ENCODE measurements at regions not wholly inside any gene's neighbourhood (a gene's known extent, or its start where the extent isn't known, plus 50 kb on each side); places are given as distances from the start of the nearest gene placed in this dataset.
"Not testable (repeated sequence)": the region's sequence is repeated elsewhere in the genome, so short reads cannot be mapped to it uniquely, and the experiment has no call there.

DNA sequence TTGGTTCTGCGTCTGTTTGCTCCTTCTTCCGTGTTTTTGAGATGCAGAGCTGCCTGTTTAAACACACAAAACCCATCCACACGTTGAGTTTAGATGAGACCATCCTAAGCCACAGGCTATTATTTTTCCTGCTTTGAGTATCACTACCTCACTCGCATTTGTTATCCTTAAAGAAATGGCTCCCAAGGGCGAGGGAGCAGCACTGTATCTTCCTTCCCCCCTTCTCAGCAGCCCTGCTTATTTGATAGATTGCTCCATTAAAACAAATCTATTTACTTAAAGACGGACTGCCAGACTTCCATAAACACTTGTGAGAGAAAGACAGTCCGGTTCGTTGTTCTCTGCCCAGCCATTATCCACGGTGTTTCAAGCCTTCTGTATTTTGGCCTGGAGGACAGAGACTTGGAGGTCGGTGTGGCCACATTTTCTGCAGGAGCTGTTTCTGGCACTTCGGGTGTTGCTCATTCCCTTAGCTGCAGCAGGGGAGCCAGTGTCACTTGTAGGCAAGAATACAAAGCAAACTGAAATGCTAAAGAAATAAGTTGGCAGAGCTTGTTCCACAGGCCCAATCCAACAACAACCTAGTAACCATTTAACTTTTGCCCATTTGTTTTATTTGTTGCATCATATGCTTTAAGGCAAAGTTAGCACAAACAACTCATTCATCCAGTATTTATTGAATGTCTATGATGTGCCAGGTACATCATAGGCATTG, 275.4 kb downstream of the TTC6 start:
- Mint-ChIP-seq H3K4me3 (no peak overlapping the region), H3K4me1 (peaks cover 7% of the 10 kb centered on the region), H3K27me3 (ENCODE audit: insufficient read depth, low read depth) (peaks cover 3% of the 10 kb centered on the region), H3K9me3 (peaks cover 2% of the 10 kb centered on the region), H3K36me3 (no peaks in the 10 kb centered on the region), H3K27ac (no peak overlapping the region)
- no peaks in the 10 kb centered on the region for H3K9me3 ChIP-seq (ENCODE audit: low read depth)
- H3K27me3 ChIP-seq: no peaks in the 10 kb centered on the region
- DNase-seq (ENCODE audit: low spot score): peak; percentile 3
- no peak overlapping the region for H3K9ac ChIP-seq
- no peaks in the 10 kb centered on the region for H4K20me1 ChIP-seq (ENCODE audit: low read depth)
- H3K36me3 ChIP-seq: no peaks in the 10 kb centered on the region
- peak overlapping the region; percentile 60 for H2AFZ ChIP-seq (replicated peaks)
- no peaks in the 10 kb centered on the region for H3K79me2 ChIP-seq (ENCODE audit: low read depth)
- H3K4me3 ChIP-seq: no peak overlapping the region
- no peaks in the 10 kb centered on the region for H3F3A ChIP-seq (ENCODE audit: low read depth)
- peaks cover 15% of the 10 kb centered on the region for H3K4me1 ChIP-seq
- H3K27ac ChIP-seq: no peak overlapping the region
- no peak overlapping the region for H3K4me2 ChIP-seq
- no peak for TF ChIP-seq EZH2phosphoT487 (IDR thresholded peaks at IDR 0.05)
- no peak for TF ChIP-seq EZH2 (IDR thresholded peaks at IDR 0.05)
- TF ChIP-seq, protein P1, sequence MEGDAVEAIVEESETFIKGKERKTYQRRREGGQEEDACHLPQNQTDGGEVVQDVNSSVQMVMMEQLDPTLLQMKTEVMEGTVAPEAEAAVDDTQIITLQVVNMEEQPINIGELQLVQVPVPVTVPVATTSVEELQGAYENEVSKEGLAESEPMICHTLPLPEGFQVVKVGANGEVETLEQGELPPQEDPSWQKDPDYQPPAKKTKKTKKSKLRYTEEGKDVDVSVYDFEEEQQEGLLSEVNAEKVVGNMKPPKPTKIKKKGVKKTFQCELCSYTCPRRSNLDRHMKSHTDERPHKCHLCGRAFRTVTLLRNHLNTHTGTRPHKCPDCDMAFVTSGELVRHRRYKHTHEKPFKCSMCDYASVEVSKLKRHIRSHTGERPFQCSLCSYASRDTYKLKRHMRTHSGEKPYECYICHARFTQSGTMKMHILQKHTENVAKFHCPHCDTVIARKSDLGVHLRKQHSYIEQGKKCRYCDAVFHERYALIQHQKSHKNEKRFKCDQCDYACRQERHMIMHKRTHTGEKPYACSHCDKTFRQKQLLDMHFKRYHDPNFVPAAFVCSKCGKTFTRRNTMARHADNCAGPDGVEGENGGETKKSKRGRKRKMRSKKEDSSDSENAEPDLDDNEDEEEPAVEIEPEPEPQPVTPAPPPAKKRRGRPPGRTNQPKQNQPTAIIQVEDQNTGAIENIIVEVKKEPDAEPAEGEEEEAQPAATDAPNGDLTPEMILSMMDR (IDR thresholded peaks at IDR 0.05): no peak

DNA sequence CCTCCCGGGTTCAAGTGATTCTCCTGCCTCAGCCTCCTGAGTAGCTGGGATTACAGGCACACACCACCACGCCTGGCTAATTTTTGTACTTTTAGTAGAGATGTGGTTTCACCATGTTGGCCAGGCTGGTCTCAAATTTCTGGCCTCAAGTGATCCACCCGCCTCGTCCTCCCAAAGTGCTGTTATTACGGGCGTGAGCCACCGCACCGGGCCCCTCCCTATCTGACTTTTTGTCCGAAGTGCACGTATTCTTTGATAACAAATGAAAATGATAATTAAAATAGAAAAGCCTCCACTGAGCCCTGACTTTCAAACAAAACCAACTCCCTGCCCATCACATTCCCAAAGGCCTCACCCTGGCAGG, 278.6 kb downstream of the TTC6 start:
- not testable (repeated sequence) for H3K79me2 ChIP-seq (ENCODE audit: low read depth); H3K27ac Mint-ChIP-seq; H3K4me3 Mint-ChIP-seq; DNase-seq (ENCODE audit: low spot score); H3K4me1 Mint-ChIP-seq; H3K9ac ChIP-seq; H3K4me3 ChIP-seq; H3F3A ChIP-seq (ENCODE audit: low read depth); H3K36me3 Mint-ChIP-seq; H3K9me3 ChIP-seq (ENCODE audit: low read depth); H3K36me3 ChIP-seq; H3K27ac ChIP-seq; H3K9me3 Mint-ChIP-seq; H4K20me1 ChIP-seq (ENCODE audit: low read depth); H3K4me2 ChIP-seq; H3K27me3 Mint-ChIP-seq (ENCODE audit: insufficient read depth, low read depth); H3K27me3 ChIP-seq
- H2AFZ ChIP-seq (replicated peaks): peak overlapping the region; percentile 60
- H3K4me1 ChIP-seq: peaks cover 15% of the 10 kb centered on the region

DNA sequence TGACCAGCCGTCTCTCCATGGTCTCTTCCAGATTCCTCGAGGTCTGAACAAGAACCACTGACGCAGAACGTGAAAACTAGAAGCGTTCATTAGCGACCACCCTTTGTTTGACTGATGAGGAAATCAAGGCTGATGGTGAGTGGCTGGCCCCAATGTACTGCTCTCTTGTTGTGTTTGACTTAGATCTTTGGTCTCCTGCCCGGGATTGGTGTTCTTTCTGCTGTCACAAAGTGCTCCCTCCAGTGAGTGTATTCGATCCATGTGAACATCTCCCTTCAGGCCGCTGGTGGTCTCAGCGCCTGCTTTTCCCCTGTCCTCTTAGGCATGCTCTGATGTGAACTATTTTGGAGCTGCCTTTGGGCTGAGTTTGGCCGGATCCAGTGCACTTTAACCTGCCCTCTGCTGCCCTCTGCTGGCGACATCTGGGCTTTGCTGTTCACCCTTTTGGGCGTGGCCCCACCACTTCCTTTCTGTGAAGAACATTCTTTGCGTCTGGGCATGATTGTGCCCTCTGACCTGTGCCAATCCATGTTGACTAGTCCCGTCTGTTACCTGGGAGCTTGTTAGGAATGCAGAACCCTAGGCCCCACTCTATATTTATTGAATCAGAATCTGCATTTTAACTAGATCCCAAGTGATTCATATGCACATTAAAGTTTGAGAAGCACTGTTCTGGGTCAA, 279.1 kb downstream of the TTC6 start:
- Mint-ChIP-seq H3K27me3 (ENCODE audit: insufficient read depth, low read depth) (peaks cover 3% of the 10 kb centered on the region), H3K9me3 (peaks cover 2% of the 10 kb centered on the region), H3K4me3 (no peak overlapping the region), H3K36me3 (no peaks in the 10 kb centered on the region), H3K4me1 (peaks cover 7% of the 10 kb centered on the region), H3K27ac (no peak overlapping the region)
- no peak overlapping the region for H3K4me2 ChIP-seq
- no peaks in the 10 kb centered on the region for H3K36me3 ChIP-seq
- TF ChIP-seq EZH2phosphoT487 (IDR thresholded peaks at IDR 0.05) (no peak), EZH2 (IDR thresholded peaks at IDR 0.05) (peak; percentile 43)
- TF ChIP-seq, protein P1 (IDR thresholded peaks at IDR 0.05): peak; percentile 90
- DNase-seq (ENCODE audit: low spot score): peak; percentile 88
- no peaks in the 10 kb centered on the region for H3K79me2 ChIP-seq (ENCODE audit: low read depth)
- peak overlapping the region; percentile 60 for H2AFZ ChIP-seq (replicated peaks)
- no peak overlapping the region for H3K9ac ChIP-seq
- H4K20me1 ChIP-seq (ENCODE audit: low read depth): no peaks in the 10 kb centered on the region
- no peak overlapping the region for H3K4me3 ChIP-seq
- no peaks in the 10 kb centered on the region for H3K9me3 ChIP-seq (ENCODE audit: low read depth)
- H3F3A ChIP-seq (ENCODE audit: low read depth): no peaks in the 10 kb centered on the region
- peaks cover 12% of the 10 kb centered on the region for H3K4me1 ChIP-seq
- no peaks in the 10 kb centered on the region for H3K27me3 ChIP-seq
- no peak overlapping the region for H3K27ac ChIP-seq

DNA sequence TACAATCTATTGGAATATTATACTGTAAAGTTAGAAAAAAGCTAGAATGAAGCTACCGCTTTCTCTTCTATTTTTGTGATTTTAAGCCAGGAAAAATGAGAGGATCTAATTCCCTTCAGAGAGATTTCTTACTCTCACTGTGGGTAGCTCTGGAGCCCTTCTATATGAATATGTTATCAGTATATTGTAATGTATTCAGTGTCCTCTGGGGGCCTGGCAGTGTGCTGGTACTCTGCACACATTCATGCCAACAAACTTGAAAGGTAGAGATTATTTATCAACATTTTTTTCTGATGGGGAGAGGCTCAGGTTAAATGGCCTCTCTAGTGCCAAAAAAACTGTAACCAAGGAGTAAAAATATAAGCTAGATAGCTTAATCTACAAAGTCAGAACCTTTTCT, 292.8 kb downstream of the TTC6 start:
- Histone ChIP-seq H3K4me2 (no peak overlapping the region), H3K9ac (no peak overlapping the region), H2AFZ (replicated peaks) (no peak overlapping the region), H3K9me3 (ENCODE audit: low read depth) (no peaks in the 10 kb centered on the region), H3K27ac (no peak overlapping the region), H3K4me3 (no peak overlapping the region), H3K79me2 (ENCODE audit: low read depth) (no peaks in the 10 kb centered on the region), H4K20me1 (ENCODE audit: low read depth) (no peaks in the 10 kb centered on the region), H3K4me1 (no peaks in the 10 kb centered on the region), H3K27me3 (no peaks in the 10 kb centered on the region), H3K36me3 (no peaks in the 10 kb centered on the region), H3F3A (ENCODE audit: low read depth) (no peaks in the 10 kb centered on the region)
- Mint-ChIP-seq H3K9me3 (peaks cover 3% of the 10 kb centered on the region), H3K4me1 (peaks cover 4% of the 10 kb centered on the region), H3K27ac (no peak overlapping the region), H3K36me3 (no peaks in the 10 kb centered on the region), H3K4me3 (no peak overlapping the region), H3K27me3 (ENCODE audit: insufficient read depth, low read depth) (peaks cover 2% of the 10 kb centered on the region)
- no peak for DNase-seq (ENCODE audit: low spot score)
- no peak for TF ChIP-seq EZH2phosphoT487 (IDR thresholded peaks at IDR 0.05)
- TF ChIP-seq, protein P1 (IDR thresholded peaks at IDR 0.05): no peak
- no peak for TF ChIP-seq EZH2 (IDR thresholded peaks at IDR 0.05)
